IMR-90 (cell line): ENCODE measurements at regions not wholly inside any gene's neighbourhood (a gene's known extent, or its start where the extent isn't known, plus 50 kb on each side); places are given as distances from the start of the nearest gene placed in this dataset.

ENCODE experiments used
- ATAC-seq: fragments of 200-7000 bp; cut with Tn5 transposase; 2 replicates; pipeline ENCODE4 v1.9.1; 2020; ENCODE audit warnings: low read depth, mild to moderate bottlenecking, moderate library complexity
- BruUV-seq: library from RNA; stranded (reverse); fragments of 400-500 nt; replicated peaks from 2 replicates; lab custom pipeline; 2021; lab: Mats Ljungman, UMichigan
- CTCF ChIA-PET: fragments of 300-600 bp; formaldehyde crosslinking; extraction: SDS; loops from one replicate; lab custom pipeline; 2021; ENCODE audit warnings: antibody characterized with exemption; lab: Yijun Ruan, JAX
- POLR2A ChIA-PET: fragments of 300-600 bp; sonication (Branson Sonifier 250); formaldehyde crosslinking; loops from one replicate; lab custom pipeline; 2022; ENCODE audit warnings: antibody characterized with exemption; ENCODE audit not compliant: unreplicated experiment; lab: Charles Lee
- DNase-seq: peaks from one replicate; pipeline ENCODE4 v3.0.0; 2013
- H2AFZ ChIP-seq: replicated peaks from 2 replicates; pipeline ENCODE3; 2013; ENCODE audit warnings: low read length, mild to moderate bottlenecking; ENCODE audit not compliant: poor library complexity
- H2AK5ac ChIP-seq: 2 replicates; pipeline ENCODE4 v1.6.1; 2013; ENCODE audit warnings: low read depth, low read length, inconsistent platforms
- H2AK9ac ChIP-seq: replicated peaks from 2 replicates; pipeline ENCODE3; 2013; ENCODE audit warnings: mild to moderate bottlenecking, low read depth, low read length, moderate library complexity; ENCODE audit not compliant: poor library complexity
- H2BK120ac ChIP-seq: 2 replicates; pipeline ENCODE4 v1.6.1; 2013; ENCODE audit warnings: low read depth, low read length, inconsistent platforms
- H2BK15ac ChIP-seq: 3 replicates; pipeline ENCODE4 v1.6.1; 2013; ENCODE audit warnings: low read depth, low read length, inconsistent platforms
- H2BK20ac ChIP-seq: 2 replicates; pipeline ENCODE4 v1.6.1; 2013; ENCODE audit warnings: low read depth, mild to moderate bottlenecking, inconsistent platforms, low read length, moderate library complexity
- H2BK5ac ChIP-seq: 2 replicates; pipeline ENCODE4 v1.6.1; 2013; ENCODE audit warnings: mild to moderate bottlenecking, low read depth, low read length, inconsistent platforms; ENCODE audit not compliant: poor library complexity, severe bottlenecking
- H3K14ac ChIP-seq: replicated peaks from 2 replicates; pipeline ENCODE4 v1.6.1; 2013; ENCODE audit warnings: low read depth, low read length, inconsistent platforms
- H3K18ac ChIP-seq: 2 replicates; pipeline ENCODE4 v1.6.1; 2013; ENCODE audit warnings: low read depth, low read length, control low read depth
- H3K23ac ChIP-seq: 2 replicates; pipeline ENCODE4 v1.6.1; 2013; ENCODE audit warnings: low read depth, low read length, inconsistent platforms
- H3K27ac ChIP-seq: 2 replicates; pipeline ENCODE4 v1.5.1; 2013; ENCODE audit warnings: mild to moderate bottlenecking, control low read depth, low read length; ENCODE audit not compliant: insufficient read depth
- H3K27me3 ChIP-seq: 2 replicates; pipeline ENCODE4 v1.6.1; 2013; ENCODE audit warnings: low read length; ENCODE audit not compliant: control insufficient read depth, insufficient read depth
- H3K36me3 ChIP-seq: 2 replicates; pipeline ENCODE4 v1.6.1; 2013; ENCODE audit warnings: low read length, mixed read lengths; ENCODE audit not compliant: control insufficient read depth, insufficient read depth
- H3K4ac ChIP-seq: 2 replicates; pipeline ENCODE4 v1.6.1; 2013; ENCODE audit warnings: low read depth, low read length, inconsistent platforms
- H3K4me1 ChIP-seq: 2 replicates; pipeline ENCODE4 v1.6.1; 2013; ENCODE audit warnings: low read length, mixed read lengths; ENCODE audit not compliant: control insufficient read depth, insufficient read depth
- H3K4me2 ChIP-seq: 2 replicates; pipeline ENCODE4 v1.6.1; 2013; ENCODE audit warnings: low read depth, mild to moderate bottlenecking, control low read depth, low read length, moderate library complexity
- H3K4me3 ChIP-seq: 2 replicates; pipeline ENCODE4 v1.5.1; 2013; ENCODE audit warnings: low read depth, mild to moderate bottlenecking, control low read depth, low read length, moderate library complexity; ENCODE audit not compliant: insufficient read depth
- H3K56ac ChIP-seq: 2 replicates; pipeline ENCODE4 v1.6.1; 2013; ENCODE audit warnings: low read length, inconsistent platforms; ENCODE audit not compliant: insufficient read depth; ENCODE audit errors: extremely low read depth
- H3K79me1 ChIP-seq, 2 experiments: 2 replicates each; pipeline ENCODE4 v1.6.1; 2013; ENCODE audit warnings: low read length in 2 of 2, inconsistent platforms in 1 of 2, low read depth in 1 of 2
- H3K9ac ChIP-seq: 2 replicates; pipeline ENCODE4 v1.6.1; 2013; ENCODE audit warnings: low read depth, low read length, control low read depth
- H3K9me1 ChIP-seq: 2 replicates; pipeline ENCODE4 v1.6.1; 2013; ENCODE audit warnings: low read length, inconsistent platforms; ENCODE audit not compliant: insufficient read depth
- H3K9me3 ChIP-seq: 2 replicates; pipeline ENCODE4 v1.6.1; 2013; ENCODE audit warnings: low read length; ENCODE audit not compliant: control insufficient read depth, insufficient read depth
- H4K20me1 ChIP-seq: 2 replicates; pipeline ENCODE4 v1.6.1; 2013; ENCODE audit warnings: low read length, inconsistent platforms; ENCODE audit not compliant: insufficient read depth
- H4K5ac ChIP-seq: 2 replicates; pipeline ENCODE4 v1.6.1; 2013; ENCODE audit warnings: mild to moderate bottlenecking, low read depth, low read length, control low read depth
- H4K8ac ChIP-seq, 2 experiments: 2 replicates each; pipeline ENCODE4 v1.6.1; 2013; ENCODE audit warnings: low read depth in 2 of 2, low read length in 2 of 2, control low read depth in 1 of 2, inconsistent platforms in 1 of 2
- H4K91ac ChIP-seq: 2 replicates; pipeline ENCODE4 v1.6.1; 2013; ENCODE audit warnings: low read depth, low read length, inconsistent platforms; ENCODE audit not compliant: insufficient read depth
- WGBS, 2 experiments: methylation state at CpG; one replicate each; pipeline versions ENCODE4 v1.1.5 to v1.1.7; 2013; ENCODE audit warnings: missing lambda C conversion rate in 2 of 2; ENCODE audit not compliant: insufficient read length in 1 of 2; ENCODE audit errors: extremely low coverage in 2 of 2; 5-methylcytosine and 5-hydroxymethylcytosine counted together
- dilution Hi-C: fragments of 300-500 bp; cut with HindIII; formaldehyde crosslinking; loops from one replicate; pipeline ENCODE4 v1.14.3; 2018; ENCODE audit warnings: low sequenced_read_pairs; ENCODE audit not compliant: unreplicated experiment
- in situ Hi-C: fragments of 300-500 bp; cut with MboI; formaldehyde crosslinking; loops from 3 replicates; pipeline ENCODE4 v1.14.3; 2019; ENCODE audit warnings: low sequenced_read_pairs, inconsistent platforms, mixed read lengths
- intact Hi-C: fragments of 100-400 bp; cut with micrococcal nuclease; formaldehyde crosslinking; loops from 2 replicates; pipeline ENCODE4 v1.10.0; 2022
- TF ChIP-seq, protein P1 (sequence below): conservative IDR thresholded peaks from 2 replicates; pipeline ENCODE4 v1.5.1; 2012; ENCODE audit warnings: mild to moderate bottlenecking, low read depth, low read length, improper control_type of control experiment

DNA sequence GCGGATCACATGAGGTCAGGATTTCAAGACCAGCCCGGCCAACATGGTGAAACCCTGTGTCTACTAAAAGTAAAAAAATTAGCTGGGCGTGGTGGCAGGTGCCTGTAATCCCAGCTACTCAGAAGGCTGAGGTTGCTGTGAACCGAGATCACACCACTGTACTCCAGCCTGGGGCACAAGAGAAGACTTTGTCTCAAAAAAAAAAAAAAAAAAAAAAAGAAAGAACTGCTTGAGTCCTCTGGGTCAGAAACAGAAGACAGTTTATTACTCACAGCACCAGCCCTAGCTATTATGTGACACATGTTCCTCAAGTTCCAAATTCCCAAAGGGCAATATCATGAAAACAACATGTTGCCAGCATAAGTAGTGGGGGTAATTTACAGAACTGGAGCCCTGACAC is 1014.1 kb upstream of the RAG2 start:
- dilution Hi-C loops: no loop called here
- Histone ChIP-seq H2BK5ac (no peak overlapping the region), H2AK9ac (no peak overlapping the region), H4K5ac (no peak overlapping the region), H3K18ac (no peak overlapping the region), H2AK5ac (no peak overlapping the region), H3K23ac (no peak overlapping the region), H4K91ac (no peak overlapping the region), H3K27ac (no peak overlapping the region), H3K4ac (no peak overlapping the region), H3K9me3 (no peaks in the 10 kb centered on the region), H3K4me1 (no peaks in the 10 kb centered on the region), H3K79me1 (no peaks in the 10 kb centered on the region), H4K8ac (no peak overlapping the region), H3K14ac (no peak overlapping the region), H2AFZ (no peak overlapping the region), H3K4me3 (no peak overlapping the region), H2BK120ac (no peak overlapping the region), H2BK15ac (no peak overlapping the region), H2BK20ac (no peak overlapping the region), H3K56ac (no peak overlapping the region), H3K4me2 (no peak overlapping the region), H4K20me1 (no peaks in the 10 kb centered on the region), H3K9me1 (no peaks in the 10 kb centered on the region), H3K27me3 (no peaks in the 10 kb centered on the region), H3K36me3 (no peaks in the 10 kb centered on the region), H3K9ac (no peak overlapping the region)
- in situ Hi-C loops: no loop called here
- CTCF ChIA-PET: no interaction called here
- no CpG with 5 or more reads among the region's 4 CpGs for WGBS, 2 experiments
- POLR2A ChIA-PET: no interaction called here
- ATAC-seq (no peak), DNase-seq (no peak)
- TF ChIP-seq, protein P1, sequence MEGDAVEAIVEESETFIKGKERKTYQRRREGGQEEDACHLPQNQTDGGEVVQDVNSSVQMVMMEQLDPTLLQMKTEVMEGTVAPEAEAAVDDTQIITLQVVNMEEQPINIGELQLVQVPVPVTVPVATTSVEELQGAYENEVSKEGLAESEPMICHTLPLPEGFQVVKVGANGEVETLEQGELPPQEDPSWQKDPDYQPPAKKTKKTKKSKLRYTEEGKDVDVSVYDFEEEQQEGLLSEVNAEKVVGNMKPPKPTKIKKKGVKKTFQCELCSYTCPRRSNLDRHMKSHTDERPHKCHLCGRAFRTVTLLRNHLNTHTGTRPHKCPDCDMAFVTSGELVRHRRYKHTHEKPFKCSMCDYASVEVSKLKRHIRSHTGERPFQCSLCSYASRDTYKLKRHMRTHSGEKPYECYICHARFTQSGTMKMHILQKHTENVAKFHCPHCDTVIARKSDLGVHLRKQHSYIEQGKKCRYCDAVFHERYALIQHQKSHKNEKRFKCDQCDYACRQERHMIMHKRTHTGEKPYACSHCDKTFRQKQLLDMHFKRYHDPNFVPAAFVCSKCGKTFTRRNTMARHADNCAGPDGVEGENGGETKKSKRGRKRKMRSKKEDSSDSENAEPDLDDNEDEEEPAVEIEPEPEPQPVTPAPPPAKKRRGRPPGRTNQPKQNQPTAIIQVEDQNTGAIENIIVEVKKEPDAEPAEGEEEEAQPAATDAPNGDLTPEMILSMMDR: no peak
- intact Hi-C loops: no loop called here
- BruUV-seq: no TSS peak
